Pancreas (tissue), 10 donors: ENCODE measurements at regions not wholly inside any gene's neighbourhood (a gene's known extent, or its start where the extent isn't known, plus 50 kb on each side); places are given as distances from the start of the nearest gene placed in this dataset.

Experiments used
- ATAC-seq, 4 donors: fragments of 200-7000 bp; cut with Tn5 transposase; one replicate each; pipeline versions ENCODE4 v1.8.0 to v1.9.1; 2020; ENCODE audit warnings: mild to moderate bottlenecking in 4 of 4, moderate library complexity in 4 of 4
- DNase-seq, 6 donors: peaks; one replicate each; pipeline ENCODE4 v3.0.0-alpha.2; 2020
- FAIRE-seq: peaks from 2 replicates; lab custom pipeline; 2012; peaks lifted over from hg19 to GRCh38; lab: Jason Lieb, UNC
- H3K27ac ChIP-seq, 4 donors: fragments of 200-600 bp; sonication (generic); 1 replicate in 3 of 4; 2 replicates in 1 of 4; pipeline versions ENCODE4 v1.5.0 to v1.8.0; 2020
- H3K27me3 ChIP-seq, 4 donors: fragments of 200-600 bp; one replicate each; pipeline ENCODE4 v1.8.0; 2021
- H3K36me3 ChIP-seq, 3 donors: fragments of 200-600 bp; sonication (generic) in 1 of 3; one replicate each; pipeline versions ENCODE4 v1.5.0 to v1.8.0; 2020 to 2021
- H3K4me1 ChIP-seq, 3 donors: fragments of 200-600 bp; one replicate each; pipeline ENCODE4 v1.8.0; 2021
- H3K4me3 ChIP-seq, 4 donors: fragments of 200-600 bp; sonication (generic) in 2 of 4; one replicate each; pipeline versions ENCODE4 v1.5.0 to v1.8.0; 2020 to 2021
- H3K9me3 ChIP-seq, 4 donors: fragments of 200-600 bp; one replicate each; pipeline ENCODE4 v1.8.0; 2021
- CTCF ChIP-seq, 4 donors: fragments of 200-600 bp; sonication (generic) in 3 of 4; IDR thresholded peaks; one replicate each; pipeline versions ENCODE4 v1.5.0 to v1.8.0; 2021; ENCODE audit warnings: antibody characterized with exemption in 4 of 4
- WGBS, 2 donors: extraction: QIAGEN DNeasy Blood & Tissue Kit; methylation state at CpG; one replicate each; pipeline ENCODE4 v1.1.7; 2013; 5-methylcytosine and 5-hydroxymethylcytosine counted together
- intact Hi-C, 3 donors: fragments of 100-400 bp; cut with DNase I; formaldehyde crosslinking; loops; one replicate each; pipeline versions ENCODE4 v1.11.1 to v1.14.2; 2022
- donor health status: healthy with polysubstance abuse.
- donor health status: DM: no; HTN: no; CAD: no; lungs with moderate emphysema.
- donor health status: DM: no; HTN: no; CAD: no.
- donor health status: control.
- donor health status: control.
- donor health status: Bipolar disorder and iron deficiency.
- donor health status: DM: yes; HTN: yes; CAD: no.
- donor health status: DM: no; HTN: no; CAD: no.
- donor health status: DM: no; HTN: no; CAD: no.
- donor health status: DM: yes; HTN: yes; CAD: no.

DNA sequence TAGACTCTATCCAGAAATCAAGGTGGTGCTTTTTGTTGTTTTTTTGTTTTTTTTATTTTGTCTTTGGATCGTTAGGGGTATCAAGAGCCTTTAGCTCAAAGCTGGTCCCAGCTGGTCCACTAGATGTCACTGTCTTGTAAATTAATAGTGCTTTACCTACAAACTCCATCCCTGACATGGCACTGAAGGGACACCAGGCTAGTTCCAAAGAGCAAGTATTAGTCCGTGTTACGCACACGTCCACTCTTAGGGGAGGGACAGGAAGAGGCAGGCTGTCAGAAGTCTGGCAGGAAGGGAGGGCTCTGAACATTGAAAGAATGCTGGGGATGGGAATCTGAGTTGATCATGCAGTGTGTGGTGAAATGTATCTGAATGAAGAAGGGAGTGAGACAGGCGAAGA, 85.9 kb upstream of the CCBE1 start:
- intact Hi-C loops, result no loop called here
- no peaks in the 10 kb centered on the region for H3K9me3 ChIP-seq
- no peak overlapping the region for H3K4me3 ChIP-seq
- H3K36me3 ChIP-seq, result no peaks in the 10 kb centered on the region
- no peaks in the 10 kb centered on the region for H3K4me1 ChIP-seq
- no peak for FAIRE-seq
- ATAC-seq, result no peak
- peaks cover 0 to 4% (median 0%) of the 10 kb centered on the region in 4 donors for H3K27me3 ChIP-seq
- H3K27ac ChIP-seq, result no peak overlapping the region
- 21 to 25% methylated on average over 5 of the region's 5 CpGs for WGBS, 2 donors
- DNase-seq, result no peak
- no peak for TF ChIP-seq CTCF (IDR thresholded peaks at IDR 0.05)

DNA sequence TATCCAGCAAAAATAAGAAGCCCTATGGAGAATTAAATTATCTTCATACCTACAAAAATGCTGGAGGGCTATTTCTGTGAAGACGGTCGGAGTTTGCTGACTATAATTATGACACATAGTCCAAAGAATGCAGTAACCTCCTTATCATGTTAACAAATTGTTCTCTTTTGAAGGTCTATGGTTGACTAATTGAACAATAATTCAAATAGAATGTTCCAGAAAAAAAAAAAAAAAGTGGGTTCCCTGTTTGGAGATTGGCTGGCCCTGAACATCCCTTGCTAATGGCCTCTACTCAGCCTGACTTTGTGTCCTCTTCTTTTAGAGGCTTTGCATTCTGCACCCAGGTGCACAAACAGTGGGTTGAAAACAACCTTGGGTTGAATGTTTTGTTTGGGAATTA, 82.8 kb upstream of the CCBE1 start:
- H3K36me3 ChIP-seq, result no peaks in the 10 kb centered on the region
- no peak overlapping the region for H3K4me3 ChIP-seq
- H3K27me3 ChIP-seq, result peaks cover 0 to 4% (median 0%) of the 10 kb centered on the region in 4 donors
- H3K9me3 ChIP-seq, result no peaks in the 10 kb centered on the region
- DNase-seq, result no peak
- no peak overlapping the region for H3K27ac ChIP-seq
- WGBS, 2 donors, result 37 to 48% methylated on average over 2 of the region's 2 CpGs
- FAIRE-seq, result no peak
- no peak for TF ChIP-seq CTCF (IDR thresholded peaks at IDR 0.05)
- intact Hi-C loops, result no loop called here
- H3K4me1 ChIP-seq, result no peaks in the 10 kb centered on the region
- ATAC-seq, result no peak

DNA sequence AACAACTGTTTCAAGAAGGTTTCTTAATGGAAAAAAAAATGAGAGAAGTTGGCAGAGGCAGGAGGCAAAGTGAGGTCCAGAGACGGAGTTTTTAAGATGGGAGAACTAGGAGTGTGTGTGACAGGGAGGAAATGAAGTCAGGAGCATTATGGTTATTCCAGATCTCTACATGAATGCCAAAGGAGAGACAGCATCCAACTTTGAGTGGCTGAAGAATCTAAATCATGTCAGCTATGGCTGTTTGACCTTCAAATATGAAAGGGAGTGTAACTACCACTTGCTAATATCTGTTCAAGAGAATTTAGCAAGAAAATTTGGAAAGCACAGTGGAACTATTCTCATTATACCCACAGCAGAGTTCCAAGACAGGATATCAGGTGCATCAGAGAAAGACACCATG, 81.2 kb upstream of the CCBE1 start:
- no peak for ATAC-seq
- TF ChIP-seq CTCF (IDR thresholded peaks at IDR 0.05), result no peak
- no peak for FAIRE-seq
- H3K36me3 ChIP-seq, result no peaks in the 10 kb centered on the region
- DNase-seq, result no peak
- 57 to 73% methylated on average over 1 of the region's 1 CpG for WGBS, 2 donors
- H3K27me3 ChIP-seq, result peaks cover 0 to 4% (median 0%) of the 10 kb centered on the region in 4 donors
- H3K27ac ChIP-seq, result no peak overlapping the region
- H3K9me3 ChIP-seq, result no peaks in the 10 kb centered on the region
- H3K4me1 ChIP-seq, result no peaks in the 10 kb centered on the region
- intact Hi-C loops, result no loop called here
- no peak overlapping the region for H3K4me3 ChIP-seq

DNA sequence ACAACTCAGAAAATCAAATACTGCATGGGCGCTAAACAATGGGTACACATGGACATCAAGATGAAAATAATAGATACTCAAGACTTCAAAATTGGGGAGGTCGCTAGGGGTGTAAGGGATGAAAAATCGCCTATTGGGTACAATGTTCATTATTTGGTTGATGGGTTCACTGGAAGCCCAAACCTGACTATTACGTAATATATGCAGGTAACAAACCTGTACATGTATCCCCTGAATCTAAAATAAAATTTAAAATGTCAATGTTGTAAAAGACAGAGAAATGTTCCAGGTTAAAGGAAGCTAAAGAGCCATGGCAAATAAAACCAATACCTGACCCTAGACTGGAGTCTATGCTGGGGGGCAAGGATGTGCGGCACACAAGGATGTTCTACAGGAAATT, 80.4 kb upstream of the CCBE1 start:
- ATAC-seq (no peak), DNase-seq (no peak), FAIRE-seq (no peak)
- Histone ChIP-seq H3K36me3 (no peaks in the 10 kb centered on the region), H3K9me3 (no peaks in the 10 kb centered on the region), H3K4me3 (no peak overlapping the region), H3K27ac (no peak overlapping the region), H3K4me1 (no peaks in the 10 kb centered on the region), H3K27me3 (no peaks in the 10 kb centered on the region)
- no peak for TF ChIP-seq CTCF (IDR thresholded peaks at IDR 0.05)
- intact Hi-C loops, result no loop called here
- WGBS, 2 donors, result 74 to 86% methylated on average over 5 of the region's 5 CpGs

GRCh38 chr18:59769129-59769865, 72.1 kb upstream of the CCBE1 start:
- H3K9me3 ChIP-seq, result no peaks in the 10 kb centered on the region
- no peaks in the 10 kb centered on the region for H3K4me1 ChIP-seq
- FAIRE-seq, result no peak
- H3K27me3 ChIP-seq, result no peaks in the 10 kb centered on the region
- 42 to 51% methylated on average over 3 of the region's 3 CpGs for WGBS, 2 donors
- ATAC-seq, result no peak
- H3K4me3 ChIP-seq, result no peak overlapping the region
- intact Hi-C loops, result no loop called here
- no peak overlapping the region for H3K27ac ChIP-seq
- DNase-seq, result no peak
- no peaks in the 10 kb centered on the region for H3K36me3 ChIP-seq
- no peak for TF ChIP-seq CTCF (IDR thresholded peaks at IDR 0.05)
